CD4-positive, alpha-beta T cell treated with Interleukin-12 subunit alpha and Interleukin-12 subunit beta, for 1 hour (primary cell): ENCODE measurements at regions not wholly inside any gene's neighbourhood (a gene's known extent, or its start where the extent isn't known, plus 50 kb on each side); places are given as distances from the start of the nearest gene placed in this dataset.
"Not testable (repeated sequence)": the region's sequence is repeated elsewhere in the genome, so short reads cannot be mapped to it uniquely, and the experiment has no call there.

Experiments
- DNase-seq: peaks from one replicate; pipeline ENCODE4 v3.0.0-alpha.2; 2020

- no peak for DNase-seq
These were observed 494.6 kb upstream of the ID4 start for GRCh38 chr6:19342616-19343015.

DNA sequence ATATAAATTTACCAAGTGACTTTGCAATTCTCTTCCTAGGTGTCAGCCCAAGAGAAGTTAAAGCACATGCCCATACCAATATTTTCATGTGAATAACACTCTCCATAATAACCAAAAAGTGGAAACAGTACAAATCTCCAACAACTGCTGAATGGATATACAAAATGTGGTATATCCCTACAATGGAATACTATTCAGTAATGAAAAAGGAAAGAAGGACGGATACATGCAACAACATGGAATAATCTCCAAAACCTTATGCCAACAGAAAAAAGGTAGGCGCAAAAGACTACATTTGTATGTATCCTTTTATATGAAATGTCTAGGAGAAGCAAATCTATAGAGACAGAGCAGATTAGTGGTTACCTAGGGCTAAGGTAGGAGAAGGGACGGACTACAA lies 487.7 kb upstream of the ID4 start:
- DNase-seq = no peak

DNA sequence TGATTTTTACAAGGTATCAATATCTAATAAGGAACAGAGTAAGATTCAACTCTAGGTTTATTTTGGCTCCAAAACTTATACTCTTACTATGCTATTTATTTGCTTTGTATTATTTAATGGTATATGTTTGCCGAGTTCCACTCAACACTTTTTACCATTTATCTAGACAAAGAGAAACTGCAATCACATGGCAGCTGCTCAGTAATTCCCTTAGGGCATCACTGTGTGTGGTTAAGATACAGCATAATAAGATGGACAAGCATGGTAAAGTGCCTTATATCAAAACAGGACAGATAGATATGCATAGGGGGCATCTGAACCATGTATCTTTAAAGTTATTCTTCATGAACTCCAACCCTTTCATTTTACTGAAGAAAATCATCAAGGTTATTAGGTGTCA lies 483.0 kb upstream of the ID4 start:
- no peak for DNase-seq

GRCh38 chr6:19356692-19357091 lies 480.5 kb upstream of the ID4 start:
- DNase-seq = no peak

GRCh38 chr6:19362396-19362795 lies 474.8 kb upstream of the ID4 start:
- DNase-seq = no peak

DNA sequence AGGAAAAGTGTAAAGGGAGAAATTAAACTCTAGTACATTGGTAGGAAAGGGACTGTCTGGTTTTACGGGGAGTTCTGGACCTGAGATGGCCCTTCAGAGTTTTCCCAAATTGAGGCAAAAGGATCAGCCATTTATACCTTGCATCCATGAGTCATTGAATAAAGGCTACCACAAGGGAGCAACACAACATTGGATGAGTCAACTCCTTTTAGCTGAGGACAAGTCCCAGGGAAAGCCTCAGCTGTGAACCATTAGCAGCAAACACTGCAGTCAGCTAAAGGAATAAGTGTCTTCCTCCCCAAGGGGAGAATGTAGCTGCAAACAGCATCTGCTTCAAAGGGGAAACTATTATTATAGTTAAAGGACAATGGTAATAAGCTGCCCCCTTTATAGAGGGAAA lies 468.7 kb upstream of the ID4 start:
- no peak for DNase-seq

GRCh38 chr6:19369785-19370184 lies 467.4 kb upstream of the ID4 start:
- DNase-seq = no peak

GRCh38 chr6:19370831-19371230 lies 466.3 kb upstream of the ID4 start:
- no peak for DNase-seq

GRCh38 chr6:19375613-19376012 lies 461.6 kb upstream of the ID4 start:
- DNase-seq = no peak

DNA sequence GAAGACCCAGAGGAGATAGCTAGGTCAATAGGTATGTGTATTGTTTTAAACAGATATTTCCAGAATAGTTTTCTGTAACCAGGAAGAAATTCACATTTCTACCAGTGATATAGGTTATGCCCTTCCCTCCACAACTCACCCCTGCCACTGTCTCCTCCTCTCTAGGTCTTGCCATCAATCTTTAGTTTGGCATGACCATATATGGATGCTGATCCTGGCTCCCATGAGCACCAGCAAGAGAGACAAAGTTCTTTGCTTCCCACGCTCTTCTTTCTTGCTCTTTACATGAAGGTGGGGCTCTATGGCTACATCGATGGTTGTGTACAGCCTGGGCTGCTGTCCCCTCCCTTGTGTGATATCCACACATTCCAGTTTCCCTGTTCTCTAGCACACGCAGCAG lies 459.4 kb upstream of the ID4 start:
- DNase-seq = no peak

- DNase-seq = no peak
These were observed 456.9 kb upstream of the ID4 start for GRCh38 chr6:19380293-19380692.

DNA sequence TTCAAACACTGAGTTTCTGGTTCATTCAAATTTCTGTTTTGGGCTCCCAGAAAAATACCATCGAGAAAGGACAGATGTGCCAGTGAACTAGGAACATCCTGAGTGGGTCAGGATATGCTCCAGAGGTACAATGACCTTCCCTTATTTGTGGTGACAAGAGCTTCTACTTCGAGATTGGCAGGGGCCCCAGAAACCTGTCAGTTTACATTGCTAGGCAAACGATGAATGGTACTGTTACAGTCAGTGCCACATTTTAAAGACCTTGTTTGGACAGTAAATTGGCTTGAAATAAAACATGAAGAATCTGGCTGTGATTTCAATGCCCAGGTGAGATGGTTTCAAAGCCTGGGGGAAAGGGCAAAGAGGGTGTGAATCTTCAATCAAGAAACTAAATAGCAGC lies 454.5 kb upstream of the ID4 start:
- DNase-seq = no peak

- no peak for DNase-seq
These were observed 445.2 kb upstream of the ID4 start for GRCh38 chr6:19391926-19392325.

DNA sequence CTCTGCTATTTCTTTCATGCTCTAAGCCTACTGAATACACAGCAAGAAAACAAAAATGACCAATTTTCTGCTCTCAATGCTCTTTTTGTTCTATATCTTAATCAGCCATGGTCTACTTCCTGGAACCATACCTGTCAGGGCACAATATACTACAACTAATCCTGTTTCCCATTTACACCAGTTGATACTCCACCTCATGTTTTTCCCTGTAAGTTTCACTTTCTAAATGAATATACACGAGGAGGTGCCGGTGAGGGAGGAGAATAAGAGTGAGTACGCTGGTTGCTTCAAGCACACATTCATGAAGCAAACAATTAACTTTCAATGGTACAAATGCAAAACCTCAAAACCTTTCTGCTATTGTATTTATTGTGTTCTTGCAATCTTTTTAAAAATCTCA lies 443.1 kb upstream of the ID4 start:
- no peak for DNase-seq

GRCh38 chr6:19394687-19395086 lies 442.5 kb upstream of the ID4 start:
- no peak for DNase-seq

GRCh38 chr6:19395316-19395715 lies 441.9 kb upstream of the ID4 start:
- no peak for DNase-seq

DNA sequence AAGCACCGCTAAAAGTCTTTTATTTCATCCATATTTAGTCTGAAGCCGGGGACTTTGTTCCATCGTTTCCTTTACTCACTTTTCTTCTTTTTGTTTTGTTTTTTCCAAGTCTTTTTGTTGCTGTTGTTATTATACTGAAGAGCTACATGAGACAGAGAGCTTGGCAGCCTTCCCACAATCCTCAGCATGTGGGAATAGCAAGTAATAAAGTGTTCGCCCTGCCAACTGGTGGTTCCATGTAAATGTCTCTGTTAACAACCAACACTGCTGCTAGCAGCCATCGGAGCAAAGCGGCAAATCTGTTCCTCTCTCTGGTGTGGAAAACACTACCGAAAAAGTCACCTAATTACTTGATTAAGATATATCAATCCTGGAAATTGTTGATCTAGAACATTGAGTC lies 437.8 kb upstream of the ID4 start:
- no peak for DNase-seq

DNA sequence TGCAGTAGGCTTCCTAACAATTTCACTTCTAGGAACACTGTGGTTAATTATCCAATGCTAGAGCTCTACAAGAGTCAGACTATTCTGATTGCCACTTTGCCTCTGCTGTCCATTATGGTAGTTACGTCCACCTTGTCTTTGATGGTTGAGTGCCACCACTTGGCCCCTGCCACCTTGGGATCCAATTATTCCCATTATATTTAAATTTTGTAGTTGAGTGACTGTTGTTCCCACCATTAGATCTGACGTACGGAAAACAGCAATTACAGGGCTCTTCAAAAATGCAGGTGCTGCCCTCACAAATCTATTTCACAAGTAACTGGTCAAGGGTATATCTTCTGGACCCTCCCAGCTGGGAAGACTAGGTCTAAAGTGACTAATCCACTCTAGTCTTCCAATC lies 432.3 kb upstream of the ID4 start:
- DNase-seq = not testable (repeated sequence)

DNA sequence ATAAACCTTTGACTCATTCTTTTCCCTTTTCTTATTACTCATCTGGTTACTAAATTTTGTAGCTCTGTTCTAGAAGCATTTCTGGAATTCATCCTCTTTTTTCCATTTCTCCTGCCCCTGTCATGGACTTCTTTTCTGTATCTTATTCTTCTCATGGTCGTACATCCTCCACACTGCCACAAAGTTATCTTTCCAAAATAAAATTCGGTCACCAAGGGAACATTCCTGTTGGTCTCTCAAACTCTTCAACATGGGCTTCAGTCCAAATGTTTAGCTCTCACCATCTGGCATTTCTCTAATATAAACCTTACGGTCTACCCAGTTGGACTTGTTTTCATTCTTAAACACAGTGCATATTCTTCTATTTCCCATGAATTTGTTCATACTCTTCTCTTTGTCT lies 428.8 kb upstream of the ID4 start:
- no peak for DNase-seq

- no peak for DNase-seq
These were observed 426.7 kb upstream of the ID4 start for GRCh38 chr6:19410481-19410880.

- no peak for DNase-seq
These were observed 423.8 kb upstream of the ID4 start for GRCh38 chr6:19413323-19413722.

DNA sequence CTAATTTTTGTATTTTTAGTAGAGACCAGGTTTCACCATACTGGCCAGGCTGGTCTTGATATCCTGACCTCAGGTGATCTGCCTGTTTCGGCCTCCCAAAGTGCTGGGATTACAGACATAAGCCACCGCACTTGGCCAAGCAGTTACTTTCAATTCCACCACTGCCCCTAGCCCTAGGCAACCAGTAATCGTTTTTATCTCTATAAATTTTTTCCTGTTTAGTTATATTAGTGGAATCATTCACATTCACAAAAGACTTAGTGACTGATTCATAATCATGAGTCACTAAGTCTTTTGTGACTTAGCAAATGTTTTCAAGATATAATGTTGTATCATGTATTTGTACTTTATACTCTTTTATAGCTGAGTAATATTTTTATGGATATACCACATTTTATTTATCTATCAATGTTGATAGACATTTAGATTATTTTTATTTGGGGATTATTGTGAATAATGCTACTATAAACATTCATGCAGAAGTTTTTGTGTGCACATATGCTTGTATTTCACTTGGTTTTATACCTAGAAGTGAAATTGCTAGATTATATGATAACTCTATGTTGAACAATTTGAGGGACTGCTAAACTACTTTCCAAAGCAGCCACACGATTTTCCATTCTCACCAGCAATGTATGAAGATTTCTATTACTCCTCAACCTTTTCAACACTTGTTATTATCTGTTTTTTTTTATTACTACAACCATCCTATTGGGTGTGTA lies 421.4 kb upstream of the ID4 start:
- no peak for DNase-seq

DNA sequence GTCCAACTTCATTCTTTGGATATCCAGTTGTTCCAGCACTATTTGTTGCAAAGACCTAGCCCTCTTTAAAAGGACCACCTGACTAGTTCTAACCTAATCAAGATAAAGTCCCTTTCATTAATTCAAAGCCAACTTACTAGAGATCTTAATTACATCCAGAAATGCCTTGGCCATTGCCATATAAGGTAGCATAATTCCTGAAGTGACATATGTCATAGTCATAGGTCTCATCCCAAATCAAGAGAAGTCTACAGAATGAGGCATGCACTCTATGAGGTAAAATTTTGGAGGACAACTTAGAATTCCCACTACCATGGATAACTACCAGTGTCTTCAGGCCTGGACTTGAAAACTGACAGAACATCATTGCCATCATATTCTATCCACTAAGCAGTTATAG lies 420.4 kb upstream of the ID4 start:
- DNase-seq = no peak

- DNase-seq = no peak
These were observed 419.5 kb upstream of the ID4 start for GRCh38 chr6:19417713-19418112.

DNA sequence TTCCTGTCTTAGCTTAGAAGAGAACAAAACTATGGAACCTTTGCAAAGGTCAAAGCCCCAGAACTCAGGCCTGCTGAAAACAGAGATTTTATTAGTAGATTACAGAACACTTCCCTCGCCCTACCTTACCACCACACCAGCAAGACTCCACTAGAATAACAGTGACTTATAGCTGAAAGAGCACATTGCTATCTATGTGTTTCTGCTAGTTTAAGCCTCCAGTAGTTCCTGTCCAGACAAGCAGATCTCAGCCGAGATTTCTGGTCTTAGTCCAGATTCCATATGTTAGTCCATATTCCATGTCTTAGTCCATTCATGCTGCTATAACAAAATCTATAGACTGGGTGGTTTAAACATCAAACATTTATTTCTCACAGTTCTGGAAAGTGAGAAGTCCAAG lies 412.3 kb upstream of the ID4 start:
- DNase-seq = no peak

DNA sequence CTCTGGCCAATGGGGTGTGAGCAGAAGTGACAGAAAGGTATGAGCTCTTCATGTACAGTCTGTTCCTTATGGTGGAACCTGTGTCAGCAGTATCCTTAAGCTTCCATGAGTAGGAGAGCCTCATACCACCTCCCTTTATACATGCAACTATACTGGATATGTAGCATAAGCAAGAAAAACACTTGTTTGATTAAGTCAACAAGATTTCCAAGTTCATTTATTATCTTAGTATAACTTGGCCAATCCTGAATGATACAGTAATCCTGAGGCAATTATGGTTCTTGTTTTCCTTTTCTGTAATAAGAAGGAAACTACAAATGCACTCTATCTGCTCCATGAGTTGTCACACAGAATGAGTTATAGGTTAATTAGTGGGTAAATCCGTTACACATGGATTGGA lies 409.6 kb upstream of the ID4 start:
- no peak for DNase-seq
